HTR-8/SVneo (cell line): ENCODE measurements at regions not wholly inside any gene's neighbourhood (a gene's known extent, or its start where the extent isn't known, plus 50 kb on each side); places are given as distances from the start of the nearest gene placed in this dataset.
A peak's percentile ranks its signal among the peaks of the same experiment; 100 is the strongest.
"Not testable (repeated sequence)": the region's sequence is repeated elsewhere in the genome, so short reads cannot be mapped to it uniquely, and the experiment has no call there.

Experiments
- DNase-seq: peaks from one replicate; pipeline ENCODE4 v3.0.0; 2011; ENCODE audit warnings: low spot score, mixed read lengths; ENCODE audit not compliant: insufficient read length
- FAIRE-seq: peaks from 2 replicates; lab custom pipeline; 2011; peaks lifted over from hg19 to GRCh38; lab: Jason Lieb, UNC

DNA sequence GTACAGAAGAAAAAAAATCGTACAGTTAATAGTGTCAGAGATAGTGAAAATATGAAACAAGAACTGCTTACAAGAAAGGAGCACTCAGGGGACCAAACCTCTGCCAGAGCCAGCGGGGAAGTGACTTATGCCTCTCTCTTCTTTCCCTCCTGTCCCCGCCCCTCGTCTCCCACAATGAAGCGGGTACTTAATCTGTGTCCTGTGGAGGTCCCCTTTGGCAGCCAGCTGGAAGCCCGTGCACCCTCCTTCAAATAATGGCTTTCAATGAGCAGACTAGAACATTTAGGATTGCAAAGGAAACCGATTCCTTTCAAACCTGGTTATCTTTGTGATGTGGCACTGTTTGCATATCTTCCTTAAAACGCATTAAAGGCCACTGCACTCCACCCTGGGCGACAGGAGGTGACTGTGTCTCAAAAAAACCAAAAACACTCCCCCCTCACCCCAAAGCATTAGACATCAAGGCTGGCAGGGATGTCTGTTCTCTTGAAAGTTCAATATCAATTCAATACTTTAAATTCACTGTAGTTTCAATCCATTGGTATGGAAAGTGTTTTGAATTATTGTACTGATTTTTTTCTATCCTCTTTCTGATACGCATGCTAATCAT lies 51.7 kb downstream of the PPIAL4C start:
- not testable (repeated sequence) for DNase-seq, FAIRE-seq

DNA sequence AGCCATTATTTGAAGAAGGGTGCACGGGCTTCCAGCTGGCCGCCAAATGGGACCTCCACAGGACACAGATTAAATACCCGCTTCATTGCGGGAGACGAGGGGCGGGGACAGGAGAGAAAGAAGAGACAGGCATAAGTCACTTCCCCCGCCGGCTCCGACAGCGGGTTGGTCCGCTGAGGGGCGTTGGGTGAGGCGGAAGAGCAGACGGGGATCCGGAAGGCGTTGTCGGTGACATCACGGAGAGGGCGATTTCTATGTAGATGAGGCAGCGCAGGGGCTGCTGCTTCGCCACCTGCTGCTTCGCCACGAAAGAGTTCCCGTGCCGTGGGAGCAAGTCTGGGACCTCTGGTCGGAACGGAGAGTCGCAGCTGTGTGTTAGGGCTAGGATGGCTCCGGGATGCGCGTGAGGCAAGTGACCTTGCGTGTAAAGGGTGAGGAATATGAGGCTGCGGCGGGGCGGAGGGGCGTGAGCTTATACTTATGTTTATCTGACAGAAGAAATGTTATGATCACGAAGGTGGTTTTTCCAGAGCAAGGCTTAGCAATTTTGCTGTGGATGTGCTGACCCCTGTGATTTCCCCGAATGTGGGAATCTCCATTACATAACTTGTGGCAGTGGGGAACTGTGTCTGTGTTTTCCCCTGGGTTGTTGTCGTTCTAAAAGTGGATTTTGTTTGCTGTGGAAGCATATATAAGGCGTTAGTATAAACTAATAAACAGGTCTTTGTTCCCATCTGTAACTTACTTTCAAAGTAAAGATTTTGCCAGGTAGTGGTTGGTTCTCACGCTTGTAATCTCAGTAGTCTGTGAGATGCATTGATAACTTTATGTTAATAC lies 52.9 kb downstream of the PPIAL4C start:
- DNase-seq, result peak; percentile 42
- FAIRE-seq, result not testable (repeated sequence)

- not testable (repeated sequence) for DNase-seq, FAIRE-seq
These were observed 54.8 kb downstream of the PPIAL4C start for GRCh38 chr1:149638481-149638880.

GRCh38 chr1:149638901-149639658 lies 55.4 kb downstream of the PPIAL4C start:
- FAIRE-seq, result not testable (repeated sequence)

GRCh38 chr1:149641179-149641578 lies 57.5 kb downstream of the PPIAL4C start:
- DNase-seq, FAIRE-seq: not testable (repeated sequence)

More at GRCh38 chr1:149638901-149639658, 55.4 kb downstream of the PPIAL4C start:
- DNase-seq, result not testable (repeated sequence)

GRCh38 chr1:149644818-149645217 lies 61.2 kb downstream of the PPIAL4C start:
- FAIRE-seq, DNase-seq: not testable (repeated sequence)

DNA sequence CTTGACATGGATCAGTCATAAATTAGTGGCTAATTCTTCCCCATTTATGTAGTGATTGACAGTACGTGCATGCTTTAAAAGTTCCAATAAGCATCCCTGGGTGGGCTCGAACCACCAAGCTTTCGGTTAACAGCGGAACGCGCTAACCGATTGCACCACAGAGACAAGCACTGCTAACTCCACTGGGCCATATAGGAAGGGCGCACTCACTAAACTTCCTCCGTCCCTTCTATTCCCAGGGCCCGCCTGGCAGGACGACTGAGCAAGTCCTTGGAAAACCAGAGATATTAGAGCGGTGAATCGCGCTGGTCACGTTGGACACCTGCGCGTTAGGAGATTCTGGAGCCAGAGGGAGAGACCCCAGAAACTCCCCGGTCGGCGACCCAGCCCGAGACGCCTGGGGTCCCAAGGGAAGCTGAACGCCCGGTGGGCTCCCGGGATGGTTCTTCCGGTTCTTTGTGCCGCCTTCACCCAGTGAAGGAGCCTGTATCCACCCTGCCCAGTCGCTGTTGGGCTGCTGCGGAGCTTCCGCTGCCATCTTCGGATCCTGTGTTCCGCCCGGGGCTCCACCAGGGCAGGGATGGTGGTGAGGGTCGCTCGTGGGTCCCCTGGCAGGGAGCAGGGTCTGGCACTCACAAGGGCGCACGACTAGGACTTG lies 62.8 kb downstream of the PPIAL4C start:
- DNase-seq, FAIRE-seq: not testable (repeated sequence)

- not testable (repeated sequence) for FAIRE-seq, DNase-seq
These were observed 63.3 kb downstream of the PPIAL4C start for GRCh38 chr1:149647018-149647373.

- DNase-seq, FAIRE-seq: not testable (repeated sequence)
These were observed 74.1 kb downstream of the PPIAL4C start for GRCh38 chr1:149657750-149658149.

DNA sequence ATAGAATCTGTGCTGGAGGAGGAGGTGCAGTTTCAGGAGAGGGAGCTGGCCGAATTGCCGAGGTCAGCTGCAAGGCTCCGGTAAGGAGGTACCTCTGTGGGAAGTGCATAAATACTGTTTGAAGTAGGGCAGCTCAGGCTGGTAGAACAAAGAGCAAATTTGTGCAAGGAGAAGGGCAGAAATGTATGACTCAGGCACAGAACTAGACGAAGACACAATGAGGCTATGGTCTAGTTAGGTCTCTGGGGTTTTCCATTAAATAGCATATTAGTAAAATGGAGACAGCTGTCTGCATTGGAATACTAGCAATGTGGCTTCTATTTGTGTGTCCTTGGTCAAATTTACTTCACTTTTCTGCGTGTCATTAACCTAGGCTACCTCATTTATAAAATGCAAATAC lies 74.5 kb downstream of the PPIAL4C start:
- not testable (repeated sequence) for FAIRE-seq, DNase-seq

DNA sequence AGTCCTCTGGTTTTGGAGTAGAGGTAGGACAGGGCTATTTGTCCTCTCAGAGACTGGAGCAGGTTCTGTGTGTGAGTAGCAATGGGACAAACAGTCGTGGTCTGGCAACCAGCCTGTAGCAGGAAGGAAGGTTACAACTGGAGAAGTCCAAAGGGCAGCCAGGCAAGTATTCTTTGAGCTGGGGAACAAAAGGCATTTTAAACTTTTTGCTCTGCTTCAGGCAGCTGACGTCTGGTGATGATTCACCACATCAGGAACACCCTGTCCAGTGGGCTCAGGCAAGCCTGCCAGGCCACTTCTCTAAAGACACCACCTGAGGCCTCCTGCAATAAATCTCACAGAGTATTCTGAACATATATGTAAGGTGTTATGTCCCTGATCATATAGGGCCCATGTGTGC lies 81.0 kb downstream of the PPIAL4C start:
- not testable (repeated sequence) for FAIRE-seq, DNase-seq

DNA sequence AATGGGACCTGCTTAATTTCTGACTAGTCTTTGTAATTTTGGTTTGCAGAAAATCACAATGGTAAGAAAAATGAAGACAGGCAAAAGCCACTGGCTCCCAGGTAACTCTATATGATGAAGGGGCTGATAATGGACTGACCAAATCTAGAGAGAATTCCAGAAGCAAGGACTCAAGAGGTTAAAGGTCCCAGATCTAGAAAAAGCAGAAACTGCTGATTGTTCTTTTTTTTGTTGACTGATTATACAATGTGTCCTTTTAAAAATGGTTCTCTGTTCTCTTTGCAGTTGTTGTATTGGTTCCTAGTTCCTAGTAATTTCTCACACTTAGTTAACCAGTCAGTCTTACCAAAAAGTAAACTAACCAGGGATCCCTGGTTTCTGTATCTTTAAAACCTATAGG lies 81.4 kb downstream of the PPIAL4C start:
- not testable (repeated sequence) for DNase-seq, FAIRE-seq

- DNase-seq, FAIRE-seq: not testable (repeated sequence)
These were observed 81.9 kb downstream of the PPIAL4C start for GRCh38 chr1:149665528-149665927.

GRCh38 chr1:149673231-149673909 lies 89.7 kb downstream of the PPIAL4C start:
- FAIRE-seq, DNase-seq: not testable (repeated sequence)

GRCh38 chr1:149674921-149675320 lies 91.3 kb downstream of the PPIAL4C start:
- not testable (repeated sequence) for DNase-seq, FAIRE-seq

GRCh38 chr1:149677359-149677758 lies 93.7 kb downstream of the PPIAL4C start:
- FAIRE-seq, DNase-seq: not testable (repeated sequence)

- not testable (repeated sequence) for DNase-seq, FAIRE-seq
These were observed 95.8 kb upstream of the FCGR1A start for GRCh38 chr1:149686593-149687238.

GRCh38 chr1:149691399-149691798 lies 91.1 kb upstream of the FCGR1A start:
- FAIRE-seq, DNase-seq: not testable (repeated sequence)
